ENCODE measurements at regions not wholly inside any gene's neighbourhood (a gene's known extent, or its start where the extent isn't known, plus 50 kb on each side); places are given as distances from the start of the nearest gene placed in this dataset.

DNA sequence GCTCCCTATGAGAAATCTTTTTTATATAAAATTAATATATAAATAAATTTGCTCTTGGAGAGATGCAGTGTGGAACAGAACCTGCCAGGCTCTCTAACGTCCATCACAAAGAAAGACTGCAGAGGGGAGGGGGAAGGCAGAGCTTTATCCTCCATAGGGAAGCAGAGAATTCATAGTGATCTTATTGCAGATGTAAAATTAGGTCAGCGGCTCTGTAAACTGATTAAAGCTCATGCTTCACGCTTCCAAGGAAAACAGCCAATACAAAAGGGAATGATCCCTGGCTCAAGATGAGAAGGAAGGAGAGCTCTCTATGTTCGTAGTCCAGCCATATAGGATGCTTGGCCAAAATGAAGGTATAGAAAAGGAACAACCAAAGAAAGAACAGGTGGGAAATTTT is 532.3 kb upstream of the PSMD7 start:
- no peaks in the 10 kb centered on the region for H3K27me3 ChIP-seq
- no peaks in the 10 kb centered on the region for H4K20me1 ChIP-seq (ENCODE audit: insufficient read depth, poor library complexity, severe bottlenecking)
- no peaks in the 10 kb centered on the region for H3K36me3 ChIP-seq (replicated peaks; ENCODE audit: insufficient read depth, low read depth)
- H3K27ac ChIP-seq, result no peak overlapping the region
- DNase-seq (ENCODE audit: low spot score), result no peak
- H3K9me2 ChIP-seq (replicated peaks; ENCODE audit: insufficient read depth), result no peaks in the 10 kb centered on the region
- no peak overlapping the region for H3K4me3 ChIP-seq
- TF ChIP-seq EZH2 (IDR thresholded peaks at IDR 0.05; ENCODE audit: borderline replicate concordance), result no peak
- TF ChIP-seq, protein P1, sequence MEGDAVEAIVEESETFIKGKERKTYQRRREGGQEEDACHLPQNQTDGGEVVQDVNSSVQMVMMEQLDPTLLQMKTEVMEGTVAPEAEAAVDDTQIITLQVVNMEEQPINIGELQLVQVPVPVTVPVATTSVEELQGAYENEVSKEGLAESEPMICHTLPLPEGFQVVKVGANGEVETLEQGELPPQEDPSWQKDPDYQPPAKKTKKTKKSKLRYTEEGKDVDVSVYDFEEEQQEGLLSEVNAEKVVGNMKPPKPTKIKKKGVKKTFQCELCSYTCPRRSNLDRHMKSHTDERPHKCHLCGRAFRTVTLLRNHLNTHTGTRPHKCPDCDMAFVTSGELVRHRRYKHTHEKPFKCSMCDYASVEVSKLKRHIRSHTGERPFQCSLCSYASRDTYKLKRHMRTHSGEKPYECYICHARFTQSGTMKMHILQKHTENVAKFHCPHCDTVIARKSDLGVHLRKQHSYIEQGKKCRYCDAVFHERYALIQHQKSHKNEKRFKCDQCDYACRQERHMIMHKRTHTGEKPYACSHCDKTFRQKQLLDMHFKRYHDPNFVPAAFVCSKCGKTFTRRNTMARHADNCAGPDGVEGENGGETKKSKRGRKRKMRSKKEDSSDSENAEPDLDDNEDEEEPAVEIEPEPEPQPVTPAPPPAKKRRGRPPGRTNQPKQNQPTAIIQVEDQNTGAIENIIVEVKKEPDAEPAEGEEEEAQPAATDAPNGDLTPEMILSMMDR (IDR thresholded peaks at IDR 0.05; ENCODE audit: poor library complexity), result no peak
- no peaks in the 10 kb centered on the region for H3K79me2 ChIP-seq
- H2AFZ ChIP-seq, result no peak overlapping the region
- no peaks in the 10 kb centered on the region for H3K9me3 ChIP-seq (ENCODE audit: low read depth)
- 73% methylated on average over 4 of the region's 4 CpGs for WGBS (ENCODE audit: low lambda C conversion rate, missing lambda C conversion rate)
- H3K4me1 ChIP-seq (ENCODE audit: insufficient read depth), result no peaks in the 10 kb centered on the region
- no peak overlapping the region for H3K4me2 ChIP-seq

DNA sequence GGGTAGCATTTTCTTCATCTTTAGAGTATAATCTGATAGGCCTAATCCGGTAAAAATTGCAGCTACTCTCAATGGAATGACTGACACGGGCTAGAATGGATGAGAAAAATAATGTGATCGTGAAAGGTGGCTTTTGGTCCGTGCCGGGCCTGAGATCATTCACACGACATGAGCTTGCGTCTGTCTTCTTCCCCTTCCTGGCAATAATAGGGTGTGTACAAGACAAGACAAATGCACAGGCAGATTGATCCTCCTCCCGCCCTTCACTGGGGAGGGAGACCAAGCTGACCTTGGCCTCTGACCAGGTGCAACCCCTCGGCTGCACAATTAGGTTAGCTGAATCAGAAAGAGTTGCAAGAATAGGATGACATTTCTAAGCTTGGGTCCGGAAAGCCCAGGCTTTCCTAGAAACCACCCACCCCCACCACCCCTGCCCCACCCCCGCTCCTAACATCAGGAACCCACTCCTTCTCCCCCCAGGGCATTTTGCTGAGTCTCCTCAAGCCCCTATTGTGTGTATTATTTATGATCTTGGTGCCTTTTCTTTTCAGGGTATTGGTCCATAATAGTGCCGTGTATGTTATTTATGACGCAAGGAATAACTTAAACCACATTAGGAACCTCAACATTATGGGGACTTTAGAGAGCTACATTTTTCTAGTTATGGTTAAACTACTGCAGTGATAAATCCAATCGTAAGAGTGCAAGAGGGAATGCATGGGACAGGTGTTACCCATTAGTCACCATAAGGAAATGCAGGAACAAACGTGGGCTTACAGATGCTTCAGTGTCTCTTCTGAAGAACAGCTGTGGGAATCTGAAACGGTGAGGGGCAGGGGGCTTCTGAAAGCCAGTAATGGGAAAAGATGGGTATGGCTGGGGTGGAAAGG is 540.1 kb upstream of the PSMD7 start:
- no peak overlapping the region for H2AFZ ChIP-seq
- H3K9me2 ChIP-seq (replicated peaks; ENCODE audit: insufficient read depth), result no peaks in the 10 kb centered on the region
- no peak overlapping the region for H3K4me2 ChIP-seq
- no peaks in the 10 kb centered on the region for H3K36me3 ChIP-seq (replicated peaks; ENCODE audit: insufficient read depth, low read depth)
- no peak overlapping the region for H3K27ac ChIP-seq
- no peak overlapping the region for H3K4me3 ChIP-seq
- H3K27me3 ChIP-seq, result no peaks in the 10 kb centered on the region
- no peaks in the 10 kb centered on the region for H3K79me2 ChIP-seq
- H3K4me1 ChIP-seq (ENCODE audit: insufficient read depth), result no peaks in the 10 kb centered on the region
- H4K20me1 ChIP-seq (ENCODE audit: insufficient read depth, poor library complexity, severe bottlenecking), result no peaks in the 10 kb centered on the region
- TF ChIP-seq EZH2phosphoT487 (IDR thresholded peaks at IDR 0.05; ENCODE audit: low read depth, severe bottlenecking, unreplicated experiment) (no peak), EZH2 (IDR thresholded peaks at IDR 0.05; ENCODE audit: borderline replicate concordance) (no peak)
- TF ChIP-seq, protein P1 (IDR thresholded peaks at IDR 0.05; ENCODE audit: poor library complexity), result no peak
- WGBS (ENCODE audit: low lambda C conversion rate, missing lambda C conversion rate), result 76% methylated on average over 14 of the region's 16 CpGs
- no peak for DNase-seq (ENCODE audit: low spot score)
- no peaks in the 10 kb centered on the region for H3K9me3 ChIP-seq (ENCODE audit: low read depth)

DNA sequence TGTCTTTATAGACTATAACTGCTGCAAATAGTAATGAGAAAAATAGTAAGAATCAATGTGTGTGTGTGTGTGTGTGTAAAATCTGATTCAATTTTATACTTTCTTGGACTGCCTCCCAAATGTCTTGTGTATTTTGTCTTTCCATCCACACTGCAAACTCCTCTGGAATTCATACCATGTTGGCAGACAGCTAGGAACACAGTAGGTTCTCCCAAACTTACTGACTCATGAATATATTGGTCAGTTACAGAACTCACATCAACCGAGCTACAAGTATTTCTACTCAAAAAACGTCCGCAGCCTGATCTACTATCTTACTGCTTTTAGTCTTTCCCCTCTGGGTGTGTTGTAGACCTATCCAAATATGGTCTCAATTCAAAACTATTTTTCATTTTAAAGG is 542.7 kb upstream of the PSMD7 start:
- no peak overlapping the region for H3K4me2 ChIP-seq
- no peaks in the 10 kb centered on the region for H3K9me2 ChIP-seq (replicated peaks; ENCODE audit: insufficient read depth)
- H3K27ac ChIP-seq, result no peak overlapping the region
- H2AFZ ChIP-seq, result no peak overlapping the region
- TF ChIP-seq EZH2 (IDR thresholded peaks at IDR 0.05; ENCODE audit: borderline replicate concordance), result no peak
- TF ChIP-seq, protein P1 (IDR thresholded peaks at IDR 0.05; ENCODE audit: poor library complexity), result no peak
- TF ChIP-seq EZH2phosphoT487 (IDR thresholded peaks at IDR 0.05; ENCODE audit: low read depth, severe bottlenecking, unreplicated experiment), result no peak
- WGBS (ENCODE audit: low lambda C conversion rate, missing lambda C conversion rate), result 84% methylated on average over 3 of the region's 3 CpGs
- H3K4me1 ChIP-seq (ENCODE audit: insufficient read depth), result no peaks in the 10 kb centered on the region
- no peaks in the 10 kb centered on the region for H3K36me3 ChIP-seq (replicated peaks; ENCODE audit: insufficient read depth, low read depth)
- no peaks in the 10 kb centered on the region for H4K20me1 ChIP-seq (ENCODE audit: insufficient read depth, poor library complexity, severe bottlenecking)
- no peaks in the 10 kb centered on the region for H3K27me3 ChIP-seq
- H3K79me2 ChIP-seq, result no peaks in the 10 kb centered on the region
- no peak overlapping the region for H3K4me3 ChIP-seq
- DNase-seq (ENCODE audit: low spot score), result no peak
- no peaks in the 10 kb centered on the region for H3K9me3 ChIP-seq (ENCODE audit: low read depth)
